AG09319 (cell line): ENCODE measurements at regions not wholly inside any gene's neighbourhood (a gene's known extent, or its start where the extent isn't known, plus 50 kb on each side); places are given as distances from the start of the nearest gene placed in this dataset.

Experiments used
- DNase-seq: peaks from one replicate; pipeline ENCODE4 v3.0.0-alpha.2; 2010; ENCODE audit warnings: low read depth; ENCODE audit errors: extremely low read depth
- TF ChIP-seq, protein P1 (sequence below): IDR thresholded peaks from 2 replicates; pipeline ENCODE4 v1.5.1; 2011; ENCODE audit warnings: low read depth, mild to moderate bottlenecking, inconsistent platforms, low read length, moderate library complexity

DNA sequence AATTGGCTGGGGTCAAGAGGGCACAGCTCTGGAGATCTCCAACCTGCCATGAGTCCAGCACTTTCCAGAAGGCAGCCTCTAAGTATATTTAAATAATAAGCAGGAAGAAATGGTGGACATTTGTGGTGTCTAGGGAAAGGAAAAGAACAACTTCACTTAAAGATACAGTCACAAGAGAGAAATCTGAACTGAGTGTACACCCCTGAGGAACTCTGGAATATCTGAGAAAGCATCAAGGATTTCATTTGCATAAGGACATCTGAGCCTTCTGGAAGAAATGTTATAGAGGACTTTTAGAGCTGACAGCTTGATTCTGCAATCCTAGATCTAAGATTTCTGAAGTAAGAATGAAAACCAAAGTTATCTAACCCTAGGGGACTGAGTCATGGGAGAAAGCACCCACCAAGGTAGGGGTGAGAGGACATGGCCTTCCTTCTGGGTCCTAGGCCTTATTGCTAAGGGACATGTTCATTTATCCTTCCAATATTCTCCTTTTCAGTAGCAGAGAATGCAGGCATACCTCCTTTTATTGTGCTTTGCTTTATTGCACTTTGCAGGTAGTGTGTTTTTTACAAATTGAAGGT, 253.4 kb upstream of the SLC24A2 start:
- TF ChIP-seq, protein P1, sequence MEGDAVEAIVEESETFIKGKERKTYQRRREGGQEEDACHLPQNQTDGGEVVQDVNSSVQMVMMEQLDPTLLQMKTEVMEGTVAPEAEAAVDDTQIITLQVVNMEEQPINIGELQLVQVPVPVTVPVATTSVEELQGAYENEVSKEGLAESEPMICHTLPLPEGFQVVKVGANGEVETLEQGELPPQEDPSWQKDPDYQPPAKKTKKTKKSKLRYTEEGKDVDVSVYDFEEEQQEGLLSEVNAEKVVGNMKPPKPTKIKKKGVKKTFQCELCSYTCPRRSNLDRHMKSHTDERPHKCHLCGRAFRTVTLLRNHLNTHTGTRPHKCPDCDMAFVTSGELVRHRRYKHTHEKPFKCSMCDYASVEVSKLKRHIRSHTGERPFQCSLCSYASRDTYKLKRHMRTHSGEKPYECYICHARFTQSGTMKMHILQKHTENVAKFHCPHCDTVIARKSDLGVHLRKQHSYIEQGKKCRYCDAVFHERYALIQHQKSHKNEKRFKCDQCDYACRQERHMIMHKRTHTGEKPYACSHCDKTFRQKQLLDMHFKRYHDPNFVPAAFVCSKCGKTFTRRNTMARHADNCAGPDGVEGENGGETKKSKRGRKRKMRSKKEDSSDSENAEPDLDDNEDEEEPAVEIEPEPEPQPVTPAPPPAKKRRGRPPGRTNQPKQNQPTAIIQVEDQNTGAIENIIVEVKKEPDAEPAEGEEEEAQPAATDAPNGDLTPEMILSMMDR: no peak
- DNase-seq: no peak

DNA sequence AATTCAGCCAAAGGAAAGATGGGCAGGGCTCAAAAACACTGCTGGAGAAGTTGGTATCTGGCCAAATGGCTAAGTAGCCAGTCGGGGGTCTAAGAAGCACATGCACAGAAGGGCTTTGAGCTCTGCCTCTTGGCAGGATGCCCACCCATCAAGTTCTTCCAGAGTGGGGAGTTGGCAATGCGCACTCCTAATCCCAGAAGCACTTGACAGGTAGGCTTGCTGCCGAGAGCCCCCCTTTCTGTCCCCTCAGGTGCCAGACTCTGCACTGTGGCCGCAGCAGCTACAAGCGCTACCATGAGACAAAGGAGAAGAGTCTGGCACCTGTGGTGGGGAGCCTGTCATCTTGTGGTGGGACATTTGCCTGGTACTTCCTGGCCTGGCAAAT, 252.9 kb upstream of the SLC24A2 start:
- TF ChIP-seq, protein P1: no peak
- DNase-seq: no peak

- TF ChIP-seq, protein P1: no peak
- DNase-seq: no peak
Measured at GRCh38 chr9:20040991-20041696, 252.3 kb upstream of the SLC24A2 start.

GRCh38 chr9:20037699-20038098, 248.9 kb upstream of the SLC24A2 start:
- TF ChIP-seq, protein P1: no peak
- DNase-seq: no peak

DNA sequence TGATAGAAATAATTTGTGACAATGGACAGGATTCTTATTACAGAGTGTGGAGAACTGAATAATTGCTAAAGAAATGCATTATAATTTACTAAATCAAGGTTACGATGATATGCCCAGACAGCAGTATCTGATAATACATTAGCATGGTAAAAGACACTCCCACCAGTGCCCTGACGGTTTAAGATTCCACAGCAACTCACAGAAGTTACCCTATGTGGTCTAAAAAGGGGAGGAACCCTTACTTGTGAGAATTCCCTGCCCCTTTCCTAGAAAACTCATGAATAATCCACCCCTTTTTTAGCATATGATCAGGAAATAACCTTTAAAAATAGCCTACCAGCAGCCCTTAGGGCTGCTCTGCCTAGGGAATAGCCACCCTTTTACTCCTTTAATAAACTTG, 244.7 kb upstream of the SLC24A2 start:
- no peak for DNase-seq
- TF ChIP-seq, protein P1: no peak

GRCh38 chr9:20032413-20033006, 243.7 kb upstream of the SLC24A2 start:
- no peak for DNase-seq
- TF ChIP-seq, protein P1: no peak

GRCh38 chr9:20031836-20032235, 243.0 kb upstream of the SLC24A2 start:
- TF ChIP-seq, protein P1: no peak
- no peak for DNase-seq
